ENCODE measurements at regions not wholly inside any gene's neighbourhood (a gene's known extent, or its start where the extent isn't known, plus 50 kb on each side); places are given as distances from the start of the nearest gene placed in this dataset.

DNA sequence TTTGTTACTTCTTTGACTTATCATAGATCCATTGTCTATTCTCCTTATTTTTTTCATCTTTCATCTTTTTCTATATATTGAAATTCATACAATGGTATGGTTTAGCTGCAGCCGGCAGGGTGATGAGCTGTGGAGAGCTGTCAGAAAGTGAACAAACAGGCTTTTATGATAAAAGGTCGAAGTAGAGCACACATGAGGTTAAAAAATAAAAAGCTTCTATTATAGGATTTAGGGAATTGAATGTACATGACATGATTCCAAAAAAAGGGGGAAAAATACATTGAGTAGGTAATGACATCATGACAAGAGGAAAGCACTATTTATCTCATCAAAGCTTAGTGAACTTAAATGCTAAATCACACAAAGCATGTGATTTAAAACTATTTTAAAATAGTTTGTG lies 884.8 kb downstream of the METTL15 start:
- TF ChIP-seq, protein P1, sequence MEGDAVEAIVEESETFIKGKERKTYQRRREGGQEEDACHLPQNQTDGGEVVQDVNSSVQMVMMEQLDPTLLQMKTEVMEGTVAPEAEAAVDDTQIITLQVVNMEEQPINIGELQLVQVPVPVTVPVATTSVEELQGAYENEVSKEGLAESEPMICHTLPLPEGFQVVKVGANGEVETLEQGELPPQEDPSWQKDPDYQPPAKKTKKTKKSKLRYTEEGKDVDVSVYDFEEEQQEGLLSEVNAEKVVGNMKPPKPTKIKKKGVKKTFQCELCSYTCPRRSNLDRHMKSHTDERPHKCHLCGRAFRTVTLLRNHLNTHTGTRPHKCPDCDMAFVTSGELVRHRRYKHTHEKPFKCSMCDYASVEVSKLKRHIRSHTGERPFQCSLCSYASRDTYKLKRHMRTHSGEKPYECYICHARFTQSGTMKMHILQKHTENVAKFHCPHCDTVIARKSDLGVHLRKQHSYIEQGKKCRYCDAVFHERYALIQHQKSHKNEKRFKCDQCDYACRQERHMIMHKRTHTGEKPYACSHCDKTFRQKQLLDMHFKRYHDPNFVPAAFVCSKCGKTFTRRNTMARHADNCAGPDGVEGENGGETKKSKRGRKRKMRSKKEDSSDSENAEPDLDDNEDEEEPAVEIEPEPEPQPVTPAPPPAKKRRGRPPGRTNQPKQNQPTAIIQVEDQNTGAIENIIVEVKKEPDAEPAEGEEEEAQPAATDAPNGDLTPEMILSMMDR (IDR thresholded peaks at IDR 0.05; ENCODE audit: borderline replicate concordance, control extremely low read depth, extremely low read depth, insufficient read depth, missing control alignments): no peak
- no peak for DNase-seq (ENCODE audit: low spot score)
- in situ Hi-C loops (cut with MboI; ENCODE audit: low sequenced_read_pairs, unreplicated experiment): no loop called here

DNA sequence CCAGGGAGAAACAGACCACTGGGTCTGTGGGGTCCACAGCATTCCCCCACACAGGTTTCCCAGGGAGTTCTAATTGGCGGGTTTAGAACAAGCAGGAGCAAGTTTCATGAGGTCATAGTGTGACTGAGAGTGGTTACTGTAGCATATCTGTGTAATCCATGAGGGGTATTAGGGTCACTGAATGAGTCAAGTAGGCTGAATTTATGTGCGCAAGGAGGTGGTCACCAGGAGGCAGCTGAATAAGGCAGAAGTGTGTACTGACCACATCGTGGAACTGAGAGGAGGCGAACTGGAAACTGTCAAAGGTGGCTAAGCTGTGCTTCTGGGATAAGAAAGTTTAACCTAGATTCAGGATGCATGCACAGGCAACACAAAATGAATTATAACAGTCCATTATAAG lies 876.0 kb downstream of the METTL15 start:
- DNase-seq (ENCODE audit: low spot score): no peak
- in situ Hi-C loops (cut with MboI; ENCODE audit: low sequenced_read_pairs, unreplicated experiment): no loop called here
- TF ChIP-seq, protein P1 (IDR thresholded peaks at IDR 0.05; ENCODE audit: borderline replicate concordance, control extremely low read depth, extremely low read depth, insufficient read depth, missing control alignments): no peak

DNA sequence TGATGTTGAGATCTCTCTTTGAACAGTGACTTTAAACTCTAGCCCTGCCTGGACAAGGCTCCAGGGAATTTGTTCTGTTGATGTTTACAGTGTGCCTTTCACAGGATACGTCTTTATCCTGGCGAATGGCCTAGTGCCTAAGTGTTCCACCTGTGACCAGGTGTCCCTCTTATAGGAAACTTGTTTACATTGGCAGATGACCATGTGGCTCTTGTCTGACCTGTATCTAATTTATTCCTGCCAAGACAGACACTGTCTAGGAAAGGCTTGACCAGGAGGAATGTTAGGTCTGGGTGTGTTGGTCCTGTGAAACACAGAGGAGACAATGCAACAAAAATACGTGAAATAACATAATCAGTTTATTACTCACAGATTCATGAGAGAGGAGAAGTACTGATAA lies 875.6 kb downstream of the METTL15 start:
- DNase-seq (ENCODE audit: low spot score): no peak
- TF ChIP-seq, protein P1 (IDR thresholded peaks at IDR 0.05; ENCODE audit: borderline replicate concordance, control extremely low read depth, extremely low read depth, insufficient read depth, missing control alignments): no peak
- in situ Hi-C loops (cut with MboI; ENCODE audit: low sequenced_read_pairs, unreplicated experiment): no loop called here

DNA sequence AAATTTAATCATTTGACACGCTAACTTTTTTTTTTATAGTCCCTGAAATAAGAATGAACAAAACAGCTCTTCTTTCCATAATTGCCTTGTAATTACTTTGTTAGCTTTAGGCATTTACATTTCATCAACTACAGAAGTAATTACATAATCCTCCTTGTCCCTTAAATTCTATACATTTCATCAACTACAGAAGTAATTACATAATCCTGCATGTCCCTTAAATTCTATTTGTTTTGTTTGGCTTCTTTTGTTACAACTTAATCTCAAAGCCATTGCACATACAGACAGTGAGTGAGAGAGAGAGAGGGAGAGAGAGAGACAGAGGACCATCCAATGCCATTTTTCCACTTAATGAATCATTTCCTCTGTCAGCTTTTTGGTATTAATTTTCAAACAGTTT lies 873.2 kb downstream of the METTL15 start:
- in situ Hi-C loops (cut with MboI; ENCODE audit: low sequenced_read_pairs, unreplicated experiment): no loop called here
- TF ChIP-seq, protein P1 (IDR thresholded peaks at IDR 0.05; ENCODE audit: borderline replicate concordance, control extremely low read depth, extremely low read depth, insufficient read depth, missing control alignments): no peak
- DNase-seq (ENCODE audit: low spot score): no peak

DNA sequence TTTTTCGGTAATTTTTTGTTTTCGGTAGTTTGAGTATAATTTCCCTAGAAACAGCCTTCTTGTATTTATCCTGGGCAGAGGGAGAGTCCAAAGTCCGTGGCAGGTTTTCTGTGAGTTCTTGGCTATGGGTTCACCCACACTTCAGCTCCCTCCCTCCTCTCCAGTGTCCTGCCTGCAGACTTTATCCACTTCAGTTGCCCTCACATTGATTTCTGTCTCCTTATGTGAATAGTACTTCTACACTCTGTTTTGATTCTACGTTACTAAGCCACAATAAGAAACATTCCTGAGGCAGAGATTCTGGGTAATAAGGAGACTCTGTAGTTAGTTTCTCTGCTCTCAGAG lies 868.6 kb downstream of the METTL15 start:
- no peak for DNase-seq (ENCODE audit: low spot score)
- in situ Hi-C loops (cut with MboI; ENCODE audit: low sequenced_read_pairs, unreplicated experiment): no loop called here
- TF ChIP-seq, protein P1 (IDR thresholded peaks at IDR 0.05; ENCODE audit: borderline replicate concordance, control extremely low read depth, extremely low read depth, insufficient read depth, missing control alignments): no peak

DNA sequence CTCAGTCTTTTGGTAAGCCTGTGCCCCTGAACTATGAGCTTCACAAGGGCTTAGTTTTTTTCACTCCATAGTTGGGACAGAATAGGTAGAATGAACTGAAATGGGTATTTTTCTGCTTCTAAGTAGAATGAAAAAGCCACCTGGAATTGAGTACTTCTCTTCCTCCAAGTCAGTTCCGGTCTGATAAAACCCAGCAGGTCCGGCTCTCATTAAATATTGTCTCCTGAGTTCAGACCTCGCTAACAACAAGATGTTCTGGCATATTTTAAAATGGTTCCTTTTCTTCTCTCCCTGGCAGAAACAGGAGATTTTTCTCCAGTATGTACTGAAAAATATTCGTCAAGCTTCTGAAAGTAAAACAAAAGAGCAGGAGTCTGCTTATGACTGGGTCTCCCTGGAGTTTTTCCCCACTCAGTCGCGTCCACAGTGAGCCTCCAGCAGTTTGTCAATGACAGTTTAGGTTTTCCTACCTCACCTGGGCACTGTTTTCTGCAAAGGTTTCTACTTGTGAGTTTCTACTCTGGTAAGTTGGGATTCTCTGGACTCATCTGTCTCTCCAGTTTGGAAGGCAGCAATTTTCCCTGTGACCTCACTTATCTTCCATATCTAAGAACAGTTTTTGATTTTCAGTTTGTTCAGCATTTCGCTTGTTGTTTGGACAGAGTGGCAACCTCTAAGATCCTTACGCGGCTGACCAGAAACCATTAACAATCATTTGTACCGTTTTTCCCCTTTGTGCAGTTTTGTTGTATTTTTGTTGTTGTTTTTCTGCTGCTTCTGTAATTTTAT lies 868.0 kb downstream of the METTL15 start:
- in situ Hi-C loops (cut with MboI; ENCODE audit: low sequenced_read_pairs, unreplicated experiment): no loop called here
- TF ChIP-seq, protein P1 (IDR thresholded peaks at IDR 0.05; ENCODE audit: borderline replicate concordance, control extremely low read depth, extremely low read depth, insufficient read depth, missing control alignments): no peak
- DNase-seq (ENCODE audit: low spot score): no peak

All from GM13976 (cell line).